WERI-Rb-1 (cell line): ENCODE measurements at regions not wholly inside any gene's neighbourhood (a gene's known extent, or its start where the extent isn't known, plus 50 kb on each side); places are given as distances from the start of the nearest gene placed in this dataset.

Source experiments
- DNase-seq: peaks from one replicate; pipeline ENCODE4 v3.0.0-alpha.2; 2020
- H3K27ac ChIP-seq: fragments of 250-450 bp; sonication (Bioruptor Pico); 2 replicates; pipeline ENCODE4 v1.5.1; 2020; ENCODE audit warnings: mild to moderate bottlenecking, moderate library complexity
- H3K27me3 ChIP-seq: fragments of 250-450 bp; sonication (Bioruptor Pico); 2 replicates; pipeline ENCODE4 v1.5.1; 2021; ENCODE audit warnings: mild to moderate bottlenecking, low read depth, moderate library complexity; ENCODE audit not compliant: insufficient read depth, severe bottlenecking
- H3K36me3 ChIP-seq: fragments of 250-450 bp; sonication (Bioruptor Pico); 2 replicates; pipeline ENCODE4 v1.5.1; 2020; ENCODE audit warnings: mild to moderate bottlenecking, moderate library complexity
- H3K4me3 ChIP-seq: 2 replicates; pipeline ENCODE4 v1.5.1; 2011; ENCODE audit warnings: low read depth, mild to moderate bottlenecking, control low read depth, low read length
- H3K9me3 ChIP-seq: fragments of 250-450 bp; sonication (Bioruptor Pico); 2 replicates; pipeline ENCODE4 v1.5.1; 2021; ENCODE audit warnings: mild to moderate bottlenecking, moderate library complexity; ENCODE audit not compliant: severe bottlenecking
- TF ChIP-seq, protein P1 (sequence below): IDR thresholded peaks from 2 replicates; pipeline ENCODE4 v1.5.1; 2011; ENCODE audit warnings: low read depth, mild to moderate bottlenecking, control low read depth, inconsistent platforms, low read length

DNA sequence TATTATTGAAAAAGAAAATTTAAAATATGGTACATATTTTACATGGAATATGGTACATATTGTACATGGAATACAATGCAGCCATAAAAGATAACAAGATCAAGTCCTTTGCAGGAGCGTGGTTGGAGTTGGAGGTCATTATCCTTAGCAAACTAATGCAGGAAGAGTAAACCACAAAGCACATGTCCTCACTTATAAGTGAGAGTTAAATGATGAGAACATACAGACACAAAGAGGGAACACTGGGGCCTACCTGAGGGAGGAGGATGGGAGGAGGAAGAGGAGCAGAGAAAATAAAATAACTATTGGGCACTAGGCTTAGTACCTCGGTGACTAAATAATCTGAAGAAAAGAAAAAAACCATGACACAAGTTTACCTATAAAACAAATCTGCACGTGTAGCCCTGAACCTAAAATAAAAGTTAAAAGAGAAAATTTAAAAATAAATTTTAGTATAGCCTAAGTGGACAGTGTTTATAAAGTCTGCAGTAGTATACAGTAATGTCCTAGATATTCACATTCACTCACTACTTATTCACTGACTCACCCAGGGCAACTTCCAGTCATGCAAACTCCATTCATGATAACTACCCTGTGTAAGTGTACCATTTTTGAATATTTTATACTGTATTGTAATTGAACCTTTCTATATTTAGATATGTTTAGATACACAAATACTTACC, 204.4 kb downstream of the FAM76B start:
- Histone ChIP-seq H3K27ac (no peak overlapping the region), H3K27me3 (no peaks in the 10 kb centered on the region), H3K36me3 (no peaks in the 10 kb centered on the region), H3K9me3 (no peaks in the 10 kb centered on the region), H3K4me3 (no peak overlapping the region)
- DNase-seq: no peak
- TF ChIP-seq, protein P1, sequence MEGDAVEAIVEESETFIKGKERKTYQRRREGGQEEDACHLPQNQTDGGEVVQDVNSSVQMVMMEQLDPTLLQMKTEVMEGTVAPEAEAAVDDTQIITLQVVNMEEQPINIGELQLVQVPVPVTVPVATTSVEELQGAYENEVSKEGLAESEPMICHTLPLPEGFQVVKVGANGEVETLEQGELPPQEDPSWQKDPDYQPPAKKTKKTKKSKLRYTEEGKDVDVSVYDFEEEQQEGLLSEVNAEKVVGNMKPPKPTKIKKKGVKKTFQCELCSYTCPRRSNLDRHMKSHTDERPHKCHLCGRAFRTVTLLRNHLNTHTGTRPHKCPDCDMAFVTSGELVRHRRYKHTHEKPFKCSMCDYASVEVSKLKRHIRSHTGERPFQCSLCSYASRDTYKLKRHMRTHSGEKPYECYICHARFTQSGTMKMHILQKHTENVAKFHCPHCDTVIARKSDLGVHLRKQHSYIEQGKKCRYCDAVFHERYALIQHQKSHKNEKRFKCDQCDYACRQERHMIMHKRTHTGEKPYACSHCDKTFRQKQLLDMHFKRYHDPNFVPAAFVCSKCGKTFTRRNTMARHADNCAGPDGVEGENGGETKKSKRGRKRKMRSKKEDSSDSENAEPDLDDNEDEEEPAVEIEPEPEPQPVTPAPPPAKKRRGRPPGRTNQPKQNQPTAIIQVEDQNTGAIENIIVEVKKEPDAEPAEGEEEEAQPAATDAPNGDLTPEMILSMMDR: no peak

DNA sequence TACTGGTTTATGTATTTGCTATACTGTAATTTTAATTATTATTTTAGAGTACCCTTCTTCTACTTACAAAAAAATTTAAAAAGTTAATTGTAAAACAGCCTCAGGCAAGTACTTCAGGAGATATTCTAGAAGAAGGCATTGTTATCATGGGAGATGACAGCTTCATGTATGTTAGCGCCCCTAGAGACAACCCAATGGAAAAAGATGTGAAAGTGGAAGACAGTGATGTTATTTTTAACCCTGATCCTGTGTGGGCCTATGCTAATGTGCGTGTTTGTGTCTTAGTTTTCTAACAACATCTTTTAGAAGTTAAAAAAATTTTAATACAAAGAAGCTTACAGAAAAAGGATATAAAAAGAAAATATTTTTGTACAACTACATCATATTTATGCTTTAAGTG, 205.0 kb downstream of the FAM76B start:
- H3K27me3 ChIP-seq: no peaks in the 10 kb centered on the region
- H3K27ac ChIP-seq: no peak overlapping the region

DNA sequence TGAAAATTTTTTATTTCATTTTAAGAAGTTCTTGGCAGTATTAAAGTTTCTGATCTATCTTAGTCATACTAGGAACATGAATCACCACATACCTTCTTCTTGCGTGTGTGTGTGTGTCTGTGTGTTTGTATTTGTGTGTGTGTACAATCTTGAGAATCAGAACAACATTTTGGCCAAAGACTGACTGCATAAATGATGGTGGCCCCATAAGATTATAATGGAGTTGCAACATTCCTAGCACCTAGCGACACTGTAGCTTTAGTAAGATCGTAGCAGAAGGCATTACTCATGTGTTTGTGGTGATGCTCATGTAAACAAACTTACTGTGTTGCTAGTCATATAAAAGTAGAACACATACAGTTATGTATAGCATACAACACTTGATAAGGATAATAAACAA, 205.4 kb downstream of the FAM76B start:
- no peak overlapping the region for H3K4me3 ChIP-seq
- no peaks in the 10 kb centered on the region for H3K9me3 ChIP-seq
- no peaks in the 10 kb centered on the region for H3K27me3 ChIP-seq
- DNase-seq: no peak
- no peak overlapping the region for H3K27ac ChIP-seq
- no peaks in the 10 kb centered on the region for H3K36me3 ChIP-seq
- TF ChIP-seq, protein P1: no peak

More for the DNA sequence above, 205.0 kb downstream of the FAM76B start:
- H3K4me3 ChIP-seq: no peak overlapping the region
- H3K9me3 ChIP-seq: no peaks in the 10 kb centered on the region
- no peak for DNase-seq
- no peaks in the 10 kb centered on the region for H3K36me3 ChIP-seq
- TF ChIP-seq, protein P1: no peak

DNA sequence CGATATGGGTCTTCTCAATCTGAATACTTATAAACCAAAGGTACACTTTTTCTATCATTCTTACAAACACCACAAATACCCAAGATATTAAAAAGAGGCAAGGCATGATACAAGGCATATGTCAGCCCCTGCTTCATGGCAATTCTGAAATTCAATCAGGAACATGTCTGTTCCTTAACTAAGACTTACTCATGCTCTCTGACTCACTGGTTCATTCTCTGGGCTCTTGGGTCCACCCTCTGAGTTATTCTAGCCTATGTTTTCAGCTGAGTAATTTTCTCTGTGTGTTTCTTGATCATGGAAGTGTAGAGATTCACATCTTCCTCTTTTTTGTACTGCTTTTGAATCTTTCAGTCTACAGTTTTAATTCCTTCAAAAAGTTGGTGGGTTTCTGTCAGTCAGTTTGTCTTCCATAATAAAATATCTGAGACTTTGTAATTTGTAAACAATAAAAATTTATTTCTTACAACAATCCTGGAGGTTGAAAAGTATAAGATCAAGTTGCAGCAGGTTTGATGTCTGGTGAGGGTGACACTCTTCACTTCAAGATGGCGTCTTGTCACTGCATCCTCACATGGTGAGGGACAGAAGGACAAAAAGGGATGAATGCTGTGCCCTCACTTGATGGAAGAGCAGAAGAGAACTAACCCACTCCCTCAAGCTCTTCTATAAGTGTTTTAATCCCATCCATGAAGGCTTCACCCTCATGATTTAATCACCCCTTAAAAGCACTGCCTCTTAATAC, 211.7 kb downstream of the FAM76B start:
- no peaks in the 10 kb centered on the region for H3K9me3 ChIP-seq
- TF ChIP-seq, protein P1: no peak
- H3K4me3 ChIP-seq: no peak overlapping the region
- H3K36me3 ChIP-seq: no peaks in the 10 kb centered on the region
- H3K27me3 ChIP-seq: no peaks in the 10 kb centered on the region
- DNase-seq: no peak
- no peak overlapping the region for H3K27ac ChIP-seq

DNA sequence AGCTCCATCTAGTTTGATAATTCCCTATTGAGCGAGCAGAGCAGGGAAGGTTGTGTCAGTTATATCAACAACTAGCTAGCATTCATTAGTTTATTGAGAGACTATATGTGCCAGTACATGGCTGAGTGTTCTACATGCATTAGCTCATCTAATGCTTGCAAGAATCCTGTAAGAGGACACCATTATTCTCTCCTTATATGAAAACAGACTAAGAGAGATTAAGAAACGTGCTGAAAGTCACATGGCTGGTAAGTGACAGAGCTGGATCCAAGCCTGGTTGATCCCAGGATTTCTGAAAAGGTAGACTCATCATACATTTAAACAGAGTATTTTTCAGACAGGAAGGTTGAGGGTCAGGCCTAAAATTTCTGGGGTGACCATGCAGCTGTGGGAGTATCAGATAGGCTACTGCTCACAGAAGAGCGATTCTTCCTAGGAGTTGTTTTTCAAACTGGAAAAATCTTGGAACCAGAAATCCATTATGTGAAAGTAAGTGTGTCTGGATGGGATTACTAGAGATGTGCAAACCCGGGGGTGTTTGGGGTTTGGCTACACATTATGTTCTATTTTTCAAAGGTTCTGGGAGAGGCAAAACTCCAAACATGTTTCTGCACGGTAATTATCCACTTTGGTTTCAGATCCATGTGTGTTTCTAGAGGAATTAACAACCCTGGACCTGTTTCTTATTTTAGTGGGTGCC, 213.3 kb downstream of the FAM76B start:
- Histone ChIP-seq H3K9me3 (no peaks in the 10 kb centered on the region), H3K27me3 (no peaks in the 10 kb centered on the region), H3K36me3 (no peaks in the 10 kb centered on the region), H3K4me3 (no peak overlapping the region), H3K27ac (no peak overlapping the region)
- DNase-seq: no peak
- TF ChIP-seq, protein P1: no peak
